Germinal center (tissue), 1 donor: ENCODE measurements at regions not wholly inside any gene's neighbourhood (a gene's known extent, or its start where the extent isn't known, plus 50 kb on each side); places are given as distances from the start of the nearest gene placed in this dataset.

Experiments used
- DNase-seq: peaks from one replicate; pipeline ENCODE4 v3.0.0; 2012; ENCODE audit warnings: mixed read lengths, low spot score

- no peak for DNase-seq
Observed at GRCh38 chr18:44062345-44062744, 618.3 kb upstream of the SETBP1 start.

GRCh38 chr18:44065206-44065605 is 615.5 kb upstream of the SETBP1 start:
- no peak for DNase-seq

GRCh38 chr18:44066541-44066940 is 614.1 kb upstream of the SETBP1 start:
- no peak for DNase-seq

GRCh38 chr18:44067186-44067585 is 613.5 kb upstream of the SETBP1 start:
- DNase-seq, result no peak

- DNase-seq, result no peak
Observed at GRCh38 chr18:44075038-44075437, 605.6 kb upstream of the SETBP1 start.

GRCh38 chr18:44079606-44080005 is 601.1 kb upstream of the SETBP1 start:
- no peak for DNase-seq

- no peak for DNase-seq
Observed at GRCh38 chr18:44080054-44080453, 600.6 kb upstream of the SETBP1 start.

- DNase-seq, result no peak
Observed at GRCh38 chr18:44089732-44090131, 591.0 kb upstream of the SETBP1 start.

- DNase-seq, result no peak
Observed at GRCh38 chr18:44090453-44090852, 590.2 kb upstream of the SETBP1 start.

- DNase-seq, result no peak
Observed at GRCh38 chr18:44093253-44093652, 587.4 kb upstream of the SETBP1 start.

- DNase-seq, result no peak
Observed at GRCh38 chr18:44096016-44096415, 584.7 kb upstream of the SETBP1 start.

- peak; percentile 3 for DNase-seq
Observed at GRCh38 chr18:44098551-44099098, 582.1 kb upstream of the SETBP1 start.

GRCh38 chr18:44107187-44107586 is 573.5 kb upstream of the SETBP1 start:
- DNase-seq, result no peak

- no peak for DNase-seq
Observed at GRCh38 chr18:44111337-44111736, 569.4 kb upstream of the SETBP1 start.

- DNase-seq, result no peak
Observed at GRCh38 chr18:44117821-44118220, 562.9 kb upstream of the SETBP1 start.

- DNase-seq, result no peak
Observed at GRCh38 chr18:44119607-44120006, 561.1 kb upstream of the SETBP1 start.

GRCh38 chr18:44123743-44124142 is 556.9 kb upstream of the SETBP1 start:
- DNase-seq, result no peak

GRCh38 chr18:44125446-44125845 is 555.2 kb upstream of the SETBP1 start:
- no peak for DNase-seq

- DNase-seq, result no peak
Observed at GRCh38 chr18:44126598-44126997, 554.1 kb upstream of the SETBP1 start.

GRCh38 chr18:44128365-44128764 is 552.3 kb upstream of the SETBP1 start:
- no peak for DNase-seq

- peak; percentile 31 for DNase-seq
Observed at GRCh38 chr18:44130376-44130942, 550.2 kb upstream of the SETBP1 start.

GRCh38 chr18:44133483-44133882 is 547.2 kb upstream of the SETBP1 start:
- no peak for DNase-seq

GRCh38 chr18:44134447-44134846 is 546.2 kb upstream of the SETBP1 start:
- no peak for DNase-seq

GRCh38 chr18:44135741-44136140 is 544.9 kb upstream of the SETBP1 start:
- DNase-seq, result no peak
